K562 (cell line): ENCODE measurements at regions not wholly inside any gene's neighbourhood (a gene's known extent, or its start where the extent isn't known, plus 50 kb on each side); places are given as distances from the start of the nearest gene placed in this dataset.

ENCODE experiments used
- CTCF ChIP-seq, 3 experiments: IDR thresholded peaks in 2 of 3; conservative IDR thresholded peaks in 1 of 3; 2 replicates each; pipeline ENCODE4 v1.5.1; 2011 to 2012; ENCODE audit warnings: low read length in 3 of 3, mild to moderate bottlenecking in 3 of 3, control low read depth in 2 of 3, improper control_type of control experiment in 1 of 3, inconsistent platforms in 1 of 3, low read depth in 1 of 3, mixed read lengths in 1 of 3, moderate library complexity in 1 of 3; ENCODE audit not compliant: insufficient read depth in 2 of 3
- JUN ChIP-seq, 2 experiments: sonication (generic) in 1 of 2; formaldehyde crosslinking in 1 of 2; IDR thresholded peaks; 2 replicates each; pipeline versions ENCODE4 v1.6.1 to v1.8.0; 2012 to 2022; ENCODE audit warnings: borderline replicate concordance in 2 of 2, mild to moderate bottlenecking in 2 of 2, improper control_type of control experiment in 1 of 2, low read depth in 1 of 2, low read length in 1 of 2, missing genetic modification reagents in 1 of 2
- MAX ChIP-seq: sonication (generic); formaldehyde crosslinking; IDR thresholded peaks from 2 replicates; pipeline ENCODE4 v1.9.0; 2022; ENCODE audit warnings: mild to moderate bottlenecking, missing genetic modification reagents
- TRIM28 ChIP-seq: fragments of 450-650 bp; IDR thresholded peaks from 2 replicates; pipeline ENCODE4 v1.6.1; 2017

- TF ChIP-seq TRIM28 (no peak), CTCF (IDR thresholded peaks at IDR 0.05 in 2 of 3, conservative IDR thresholded peaks at IDR 0.05 in 1 of 3; ENCODE audit: insufficient read depth in 2 of 3, low read depth in 1 of 3, low read length in 3 of 3) (no peak), JUN (IDR thresholded peaks at IDR 0.05; ENCODE audit: borderline replicate concordance, low read depth, low read length) (no peak), JUN (CRISPR knock-in tag; IDR thresholded peaks at IDR 0.05; ENCODE audit: borderline replicate concordance) (no peak), MAX (CRISPR knock-in tag) (no peak)
These were observed 74.5 kb downstream of the GEMIN8 start for GRCh38 chrX:13955095-13955647.
